WERI-Rb-1 (cell line): ENCODE measurements at regions not wholly inside any gene's neighbourhood (a gene's known extent, or its start where the extent isn't known, plus 50 kb on each side); places are given as distances from the start of the nearest gene placed in this dataset.

ENCODE experiments used
- DNase-seq: peaks from one replicate; pipeline ENCODE4 v3.0.0-alpha.2; 2020
- H3K27ac ChIP-seq: fragments of 250-450 bp; sonication (Bioruptor Pico); 2 replicates; pipeline ENCODE4 v1.5.1; 2020; ENCODE audit warnings: mild to moderate bottlenecking, moderate library complexity
- H3K27me3 ChIP-seq: fragments of 250-450 bp; sonication (Bioruptor Pico); 2 replicates; pipeline ENCODE4 v1.5.1; 2021; ENCODE audit warnings: mild to moderate bottlenecking, low read depth, moderate library complexity; ENCODE audit not compliant: insufficient read depth, severe bottlenecking
- H3K36me3 ChIP-seq: fragments of 250-450 bp; sonication (Bioruptor Pico); 2 replicates; pipeline ENCODE4 v1.5.1; 2020; ENCODE audit warnings: mild to moderate bottlenecking, moderate library complexity
- H3K4me3 ChIP-seq: 2 replicates; pipeline ENCODE4 v1.5.1; 2011; ENCODE audit warnings: low read depth, mild to moderate bottlenecking, control low read depth, low read length
- H3K9me3 ChIP-seq: fragments of 250-450 bp; sonication (Bioruptor Pico); 2 replicates; pipeline ENCODE4 v1.5.1; 2021; ENCODE audit warnings: mild to moderate bottlenecking, moderate library complexity; ENCODE audit not compliant: severe bottlenecking
- TF ChIP-seq, protein P1 (sequence below): IDR thresholded peaks from 2 replicates; pipeline ENCODE4 v1.5.1; 2011; ENCODE audit warnings: low read depth, mild to moderate bottlenecking, control low read depth, inconsistent platforms, low read length

DNA sequence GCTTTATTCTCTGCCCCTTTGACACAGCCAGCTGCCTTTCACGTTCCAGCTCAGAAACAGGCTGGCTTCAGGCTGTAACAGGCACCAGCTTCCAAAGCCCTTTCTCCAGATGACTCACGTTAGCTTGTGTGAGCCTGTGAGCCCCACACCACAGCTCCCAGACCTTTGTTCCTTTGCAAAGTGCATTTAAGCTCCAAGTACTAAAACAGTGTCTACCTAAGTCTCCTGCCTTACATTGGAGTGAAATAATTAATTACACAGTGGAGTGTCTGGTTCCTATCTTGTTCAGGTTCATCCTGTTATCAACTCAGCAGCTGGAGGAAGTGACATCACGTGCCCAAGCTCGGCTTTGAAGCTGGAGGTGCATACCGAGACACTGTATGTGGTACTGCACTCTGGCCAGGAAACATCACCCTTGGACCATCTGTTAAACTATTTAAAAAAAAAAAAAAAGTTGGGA lies 475.8 kb downstream of the FOXO1 start:
- no peaks in the 10 kb centered on the region for H3K27me3 ChIP-seq
- H3K36me3 ChIP-seq: no peaks in the 10 kb centered on the region
- H3K4me3 ChIP-seq: no peak overlapping the region
- peak overlapping the region; percentile 33 for H3K27ac ChIP-seq
- TF ChIP-seq, protein P1, sequence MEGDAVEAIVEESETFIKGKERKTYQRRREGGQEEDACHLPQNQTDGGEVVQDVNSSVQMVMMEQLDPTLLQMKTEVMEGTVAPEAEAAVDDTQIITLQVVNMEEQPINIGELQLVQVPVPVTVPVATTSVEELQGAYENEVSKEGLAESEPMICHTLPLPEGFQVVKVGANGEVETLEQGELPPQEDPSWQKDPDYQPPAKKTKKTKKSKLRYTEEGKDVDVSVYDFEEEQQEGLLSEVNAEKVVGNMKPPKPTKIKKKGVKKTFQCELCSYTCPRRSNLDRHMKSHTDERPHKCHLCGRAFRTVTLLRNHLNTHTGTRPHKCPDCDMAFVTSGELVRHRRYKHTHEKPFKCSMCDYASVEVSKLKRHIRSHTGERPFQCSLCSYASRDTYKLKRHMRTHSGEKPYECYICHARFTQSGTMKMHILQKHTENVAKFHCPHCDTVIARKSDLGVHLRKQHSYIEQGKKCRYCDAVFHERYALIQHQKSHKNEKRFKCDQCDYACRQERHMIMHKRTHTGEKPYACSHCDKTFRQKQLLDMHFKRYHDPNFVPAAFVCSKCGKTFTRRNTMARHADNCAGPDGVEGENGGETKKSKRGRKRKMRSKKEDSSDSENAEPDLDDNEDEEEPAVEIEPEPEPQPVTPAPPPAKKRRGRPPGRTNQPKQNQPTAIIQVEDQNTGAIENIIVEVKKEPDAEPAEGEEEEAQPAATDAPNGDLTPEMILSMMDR: no peak
- H3K9me3 ChIP-seq: no peaks in the 10 kb centered on the region
- DNase-seq: peak; percentile 36

DNA sequence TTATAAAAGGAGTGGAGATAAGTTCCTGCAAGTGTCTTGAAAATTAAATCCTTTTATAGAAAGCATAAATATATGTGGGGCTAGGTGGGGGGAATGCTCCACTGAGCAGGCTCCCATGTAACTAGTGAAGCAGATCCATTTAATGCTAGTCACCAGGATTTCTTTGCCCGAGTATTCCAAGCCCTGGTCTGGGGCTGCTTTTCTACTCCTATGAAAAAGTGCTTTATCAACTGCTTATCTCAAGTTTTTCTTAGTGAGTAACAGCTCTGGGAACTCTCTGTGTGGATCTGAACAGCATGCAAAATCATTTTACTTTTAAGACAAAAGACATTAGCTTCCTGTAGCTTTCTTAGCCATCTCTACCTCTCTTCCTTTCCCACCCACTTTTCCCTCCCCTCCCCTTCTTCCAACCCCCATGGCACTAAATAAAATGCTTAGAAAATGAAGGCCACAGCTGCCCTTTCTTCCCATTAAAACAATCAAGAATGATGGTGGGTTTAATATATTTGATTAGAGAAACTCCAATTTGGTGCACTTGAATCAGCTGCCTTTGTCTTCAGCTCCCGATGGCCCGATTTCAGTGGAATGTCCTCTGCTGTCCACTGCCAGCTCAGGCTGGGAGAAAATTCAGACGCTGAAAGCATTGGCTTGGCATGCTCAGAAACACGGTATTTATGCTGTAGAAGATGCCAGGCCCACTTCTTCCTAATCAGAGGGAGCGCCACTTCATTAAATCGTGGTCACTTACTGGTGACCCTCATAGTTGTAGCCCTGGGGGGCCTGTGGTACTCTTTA lies 475.1 kb downstream of the FOXO1 start:
- no peaks in the 10 kb centered on the region for H3K9me3 ChIP-seq
- no peak overlapping the region for H3K27ac ChIP-seq
- TF ChIP-seq, protein P1: no peak
- no peaks in the 10 kb centered on the region for H3K36me3 ChIP-seq
- no peak for DNase-seq
- H3K4me3 ChIP-seq: no peak overlapping the region
- H3K27me3 ChIP-seq: no peaks in the 10 kb centered on the region

DNA sequence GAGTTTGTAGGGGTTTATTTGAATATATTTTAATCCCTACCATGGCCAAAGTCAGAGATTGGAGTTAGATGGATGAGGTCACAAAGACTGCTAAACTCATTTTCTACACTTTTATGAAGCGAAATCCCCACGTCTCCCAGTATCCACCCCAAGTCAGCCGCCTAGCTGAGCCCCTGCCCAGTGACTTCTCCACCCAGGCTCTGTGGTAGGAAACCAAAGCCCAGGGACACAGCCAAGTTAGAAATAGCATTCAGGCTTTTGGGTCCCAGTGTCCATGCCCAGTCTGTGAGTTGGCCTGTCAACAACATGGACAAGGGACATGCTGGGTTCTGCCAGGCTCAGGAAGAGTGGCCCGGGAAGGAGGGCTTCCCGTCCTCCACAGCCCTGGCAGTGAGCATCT lies 474.0 kb downstream of the FOXO1 start:
- no peak for DNase-seq
- TF ChIP-seq, protein P1: no peak
- Histone ChIP-seq H3K9me3 (no peaks in the 10 kb centered on the region), H3K27ac (no peak overlapping the region), H3K27me3 (no peaks in the 10 kb centered on the region), H3K4me3 (no peak overlapping the region), H3K36me3 (no peaks in the 10 kb centered on the region)

DNA sequence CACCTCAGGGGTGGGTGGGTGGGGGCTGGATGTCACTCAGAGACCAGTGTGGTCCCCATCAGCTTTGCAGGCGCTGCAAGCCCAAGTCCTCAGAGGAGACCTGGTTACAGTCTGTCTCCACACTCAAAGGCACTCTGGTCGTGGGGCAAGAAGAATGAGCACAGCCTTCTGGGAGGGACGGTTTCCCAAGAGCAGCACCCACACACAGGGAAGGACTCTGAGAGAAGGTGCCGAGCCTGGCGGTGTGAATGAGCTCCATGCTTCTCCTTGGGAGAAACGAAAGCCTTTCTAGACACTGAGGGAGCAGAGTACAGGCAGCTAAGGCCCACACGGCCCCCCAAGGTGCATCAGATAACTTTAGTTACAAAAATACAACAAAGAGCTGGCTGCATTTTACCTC lies 473.6 kb downstream of the FOXO1 start:
- TF ChIP-seq, protein P1: no peak
- no peaks in the 10 kb centered on the region for H3K9me3 ChIP-seq

DNA sequence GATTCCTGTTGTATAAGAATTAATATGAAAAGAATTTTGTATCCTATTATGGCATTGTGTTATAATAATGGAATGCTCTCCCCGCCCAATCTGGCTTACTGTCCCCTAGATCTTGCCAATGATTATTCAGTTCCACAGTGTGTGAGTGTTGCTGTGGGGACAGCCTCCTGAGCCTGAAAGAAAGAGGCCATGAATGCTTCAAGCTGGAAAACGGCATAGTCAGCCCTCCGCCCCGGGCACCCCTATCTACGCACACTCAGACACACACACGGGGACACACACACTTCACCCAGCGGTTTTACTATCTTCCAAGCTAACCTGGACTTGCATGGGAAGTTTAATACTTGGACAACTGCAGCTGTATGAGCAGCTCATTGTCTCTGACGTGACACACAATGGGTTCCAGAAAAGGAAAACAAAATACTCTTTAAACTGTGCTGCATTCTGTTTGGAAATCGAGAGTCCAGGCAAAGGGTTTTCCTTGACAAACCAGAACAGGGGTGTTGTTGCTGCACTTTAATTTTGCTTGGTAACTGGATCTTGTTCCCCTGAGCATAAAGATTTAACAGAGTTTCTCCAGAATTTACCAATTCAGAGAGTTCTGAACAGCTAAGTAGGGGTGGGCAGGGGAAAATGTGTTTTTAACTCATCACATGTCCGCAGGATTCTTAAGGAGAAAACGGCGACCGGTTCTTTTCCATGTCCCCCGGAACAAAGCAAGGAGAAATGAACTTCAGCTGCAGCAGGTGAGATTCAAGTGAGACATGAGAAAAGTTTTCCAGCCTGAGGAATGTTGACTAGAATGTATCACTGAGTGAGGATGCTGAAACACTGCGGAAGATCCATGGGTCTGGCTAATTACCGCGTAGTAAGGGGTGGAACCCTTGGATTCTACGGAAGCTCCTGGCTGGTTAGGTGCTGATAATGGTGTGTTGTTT lies 472.9 kb downstream of the FOXO1 start:
- DNase-seq: no peak
- TF ChIP-seq, protein P1: no peak
- no peak overlapping the region for H3K27ac ChIP-seq
- H3K9me3 ChIP-seq: no peaks in the 10 kb centered on the region
- H3K4me3 ChIP-seq: no peak overlapping the region
- H3K27me3 ChIP-seq: no peaks in the 10 kb centered on the region
- H3K36me3 ChIP-seq: no peaks in the 10 kb centered on the region

More for the DNA sequence above, 473.6 kb downstream of the FOXO1 start:
- no peak overlapping the region for H3K4me3 ChIP-seq
- no peak for DNase-seq
- no peak overlapping the region for H3K27ac ChIP-seq
- H3K27me3 ChIP-seq: no peaks in the 10 kb centered on the region
- H3K36me3 ChIP-seq: no peaks in the 10 kb centered on the region
